ENCODE measurements at regions not wholly inside any gene's neighbourhood (a gene's known extent, or its start where the extent isn't known, plus 50 kb on each side); places are given as distances from the start of the nearest gene placed in this dataset.

GRCh38 chr10:52650873-52651272 lies 121.7 kb downstream of the MBL2 start:
- Histone ChIP-seq H3K4me3 (ENCODE audit: low read depth in 1 of 3, low read length in 3 of 3) (no peak overlapping the region), H3K27ac (ENCODE audit: low read depth in 1 of 3, low read length in 2 of 3) (no peak overlapping the region), H3K36me3 (ENCODE audit: control insufficient read depth in 3 of 3, insufficient read depth in 2 of 3, low read depth in 1 of 3, low read length in 3 of 3) (no peaks in the 10 kb centered on the region), H3K9me3 (ENCODE audit: control insufficient read depth in 2 of 2, insufficient read depth in 1 of 2, low read depth in 1 of 2, low read length in 1 of 2) (no peaks in the 10 kb centered on the region), H3K27me3 (ENCODE audit: control insufficient read depth in 3 of 3, insufficient read depth in 3 of 3, low read length in 3 of 3) (no peaks in the 10 kb centered on the region), H3K4me1 (ENCODE audit: control insufficient read depth in 3 of 3, insufficient read depth in 2 of 3, low read depth in 1 of 3, low read length in 2 of 3) (peaks cover 0 to 6% (median 0%) of the 10 kb centered on the region in 3 donors)
- WGBS, 3 donors = 77 to 92% (median 88%) methylated on average over 4 of the region's 4 CpGs
- no peak for DNase-seq
- no peak for FAIRE-seq

GRCh38 chr10:52651293-52651692 lies 121.3 kb downstream of the MBL2 start:
- Histone ChIP-seq H3K27ac (ENCODE audit: low read depth in 1 of 3, low read length in 2 of 3) (no peak overlapping the region), H3K36me3 (ENCODE audit: control insufficient read depth in 3 of 3, insufficient read depth in 2 of 3, low read depth in 1 of 3, low read length in 3 of 3) (no peaks in the 10 kb centered on the region), H3K27me3 (ENCODE audit: control insufficient read depth in 3 of 3, insufficient read depth in 3 of 3, low read length in 3 of 3) (no peaks in the 10 kb centered on the region), H3K9me3 (ENCODE audit: control insufficient read depth in 2 of 2, insufficient read depth in 1 of 2, low read depth in 1 of 2, low read length in 1 of 2) (no peaks in the 10 kb centered on the region), H3K4me3 (ENCODE audit: low read depth in 1 of 3, low read length in 3 of 3) (no peak overlapping the region), H3K4me1 (ENCODE audit: control insufficient read depth in 3 of 3, insufficient read depth in 2 of 3, low read depth in 1 of 3, low read length in 2 of 3) (peaks cover 0 to 6% (median 0%) of the 10 kb centered on the region in 3 donors)
- FAIRE-seq = no peak
- 29 to 43% (median 36%) methylated on average over 3 of the region's 3 CpGs for WGBS, 3 donors
- DNase-seq = peak in 1 of 2 donors; percentile 9

GRCh38 chr10:52652431-52653262 lies 119.9 kb downstream of the MBL2 start:
- Histone ChIP-seq H3K4me3 (ENCODE audit: low read depth in 1 of 3, low read length in 3 of 3) (no peak overlapping the region), H3K27me3 (ENCODE audit: control insufficient read depth in 3 of 3, insufficient read depth in 3 of 3, low read length in 3 of 3) (no peaks in the 10 kb centered on the region), H3K36me3 (ENCODE audit: control insufficient read depth in 3 of 3, insufficient read depth in 2 of 3, low read depth in 1 of 3, low read length in 3 of 3) (no peaks in the 10 kb centered on the region), H3K9me3 (ENCODE audit: control insufficient read depth in 2 of 2, insufficient read depth in 1 of 2, low read depth in 1 of 2, low read length in 1 of 2) (no peaks in the 10 kb centered on the region), H3K4me1 (ENCODE audit: control insufficient read depth in 3 of 3, insufficient read depth in 2 of 3, low read depth in 1 of 3, low read length in 2 of 3) (peaks cover 0 to 6% (median 0%) of the 10 kb centered on the region in 3 donors), H3K27ac (ENCODE audit: low read depth in 1 of 3, low read length in 2 of 3) (no peak overlapping the region)
- DNase-seq (no peak), FAIRE-seq (no peak)
- WGBS, 3 donors = 11 to 27% (median 12%) methylated on average over 7 of the region's 7 CpGs

- no peaks in the 10 kb centered on the region for H3K36me3 ChIP-seq (ENCODE audit: control insufficient read depth in 3 of 3, insufficient read depth in 2 of 3, low read depth in 1 of 3, low read length in 3 of 3)
- no peaks in the 10 kb centered on the region for H3K27me3 ChIP-seq (ENCODE audit: control insufficient read depth in 3 of 3, insufficient read depth in 3 of 3, low read length in 3 of 3)
- FAIRE-seq (no peak), DNase-seq (peak; percentile 17 to 18)
- 47 to 66% (median 56%) methylated on average over 5 of the region's 5 CpGs for WGBS, 3 donors
- H3K4me1 ChIP-seq (ENCODE audit: control insufficient read depth in 3 of 3, insufficient read depth in 2 of 3, low read depth in 1 of 3, low read length in 2 of 3) = peaks cover 0 to 6% (median 0%) of the 10 kb centered on the region in 3 donors
- H3K27ac ChIP-seq (ENCODE audit: low read depth in 1 of 3, low read length in 2 of 3) = no peak overlapping the region
- H3K4me3 ChIP-seq (ENCODE audit: low read depth in 1 of 3, low read length in 3 of 3) = no peak overlapping the region
- no peaks in the 10 kb centered on the region for H3K9me3 ChIP-seq (ENCODE audit: control insufficient read depth in 2 of 2, insufficient read depth in 1 of 2, low read depth in 1 of 2, low read length in 1 of 2)
Measured at GRCh38 chr10:52653263-52653909, 119.2 kb downstream of the MBL2 start.

GRCh38 chr10:52654201-52654600 lies 118.4 kb downstream of the MBL2 start:
- Histone ChIP-seq H3K27me3 (ENCODE audit: control insufficient read depth in 3 of 3, insufficient read depth in 3 of 3, low read length in 3 of 3) (no peaks in the 10 kb centered on the region), H3K4me3 (ENCODE audit: low read depth in 1 of 3, low read length in 3 of 3) (no peak overlapping the region), H3K36me3 (ENCODE audit: control insufficient read depth in 3 of 3, insufficient read depth in 2 of 3, low read depth in 1 of 3, low read length in 3 of 3) (no peaks in the 10 kb centered on the region), H3K9me3 (ENCODE audit: control insufficient read depth in 2 of 2, insufficient read depth in 1 of 2, low read depth in 1 of 2, low read length in 1 of 2) (no peaks in the 10 kb centered on the region), H3K27ac (ENCODE audit: low read depth in 1 of 3, low read length in 2 of 3) (no peak overlapping the region), H3K4me1 (ENCODE audit: control insufficient read depth in 3 of 3, insufficient read depth in 2 of 3, low read depth in 1 of 3, low read length in 2 of 3) (peaks cover 0 to 6% (median 0%) of the 10 kb centered on the region in 3 donors)
- FAIRE-seq (no peak), DNase-seq (no peak)
- 54 to 65% (median 59%) methylated on average over 2 of the region's 2 CpGs for WGBS, 3 donors

GRCh38 chr10:52658112-52658511 lies 114.5 kb downstream of the MBL2 start:
- no peak overlapping the region for H3K4me3 ChIP-seq (ENCODE audit: low read depth in 1 of 3, low read length in 3 of 3)
- H3K27me3 ChIP-seq (ENCODE audit: control insufficient read depth in 3 of 3, insufficient read depth in 3 of 3, low read length in 3 of 3) = no peaks in the 10 kb centered on the region
- 47 to 65% (median 53%) methylated on average over 3 of the region's 3 CpGs for WGBS, 3 donors
- FAIRE-seq = no peak
- H3K4me1 ChIP-seq (ENCODE audit: control insufficient read depth in 3 of 3, insufficient read depth in 2 of 3, low read depth in 1 of 3, low read length in 2 of 3) = peaks cover 0 to under 1% (median 0%) of the 10 kb centered on the region in 3 donors
- H3K36me3 ChIP-seq (ENCODE audit: control insufficient read depth in 3 of 3, insufficient read depth in 2 of 3, low read depth in 1 of 3, low read length in 3 of 3) = no peaks in the 10 kb centered on the region
- DNase-seq = no peak
- no peaks in the 10 kb centered on the region for H3K9me3 ChIP-seq (ENCODE audit: control insufficient read depth in 2 of 2, insufficient read depth in 1 of 2, low read depth in 1 of 2, low read length in 1 of 2)
- no peak overlapping the region for H3K27ac ChIP-seq (ENCODE audit: low read depth in 1 of 3, low read length in 2 of 3)

GRCh38 chr10:52659085-52659484 lies 113.5 kb downstream of the MBL2 start:
- DNase-seq (no peak), FAIRE-seq (no peak)
- Histone ChIP-seq H3K9me3 (ENCODE audit: control insufficient read depth in 2 of 2, insufficient read depth in 1 of 2, low read depth in 1 of 2, low read length in 1 of 2) (no peaks in the 10 kb centered on the region), H3K36me3 (ENCODE audit: control insufficient read depth in 3 of 3, insufficient read depth in 2 of 3, low read depth in 1 of 3, low read length in 3 of 3) (no peaks in the 10 kb centered on the region), H3K27ac (ENCODE audit: low read depth in 1 of 3, low read length in 2 of 3) (no peak overlapping the region), H3K4me3 (ENCODE audit: low read depth in 1 of 3, low read length in 3 of 3) (no peak overlapping the region), H3K4me1 (ENCODE audit: control insufficient read depth in 3 of 3, insufficient read depth in 2 of 3, low read depth in 1 of 3, low read length in 2 of 3) (no peaks in the 10 kb centered on the region), H3K27me3 (ENCODE audit: control insufficient read depth in 3 of 3, insufficient read depth in 3 of 3, low read length in 3 of 3) (no peaks in the 10 kb centered on the region)
- 14 to 64% (median 50%) methylated on average over 1 of the region's 1 CpG for WGBS, 3 donors

- 42 to 53% (median 51%) methylated on average over 1 of the region's 1 CpG for WGBS, 3 donors
- DNase-seq = no peak
Measured at GRCh38 chr10:52662256-52662655, 110.3 kb downstream of the MBL2 start.

More at GRCh38 chr10:52662256-52662655, 110.3 kb downstream of the MBL2 start:
- Histone ChIP-seq H3K4me1 (ENCODE audit: control insufficient read depth in 3 of 3, insufficient read depth in 2 of 3, low read depth in 1 of 3, low read length in 2 of 3) (no peaks in the 10 kb centered on the region), H3K4me3 (ENCODE audit: low read depth in 1 of 3, low read length in 3 of 3) (no peak overlapping the region), H3K27ac (ENCODE audit: low read depth in 1 of 3, low read length in 2 of 3) (no peak overlapping the region), H3K27me3 (ENCODE audit: control insufficient read depth in 3 of 3, insufficient read depth in 3 of 3, low read length in 3 of 3) (no peaks in the 10 kb centered on the region), H3K36me3 (ENCODE audit: control insufficient read depth in 3 of 3, insufficient read depth in 2 of 3, low read depth in 1 of 3, low read length in 3 of 3) (no peaks in the 10 kb centered on the region), H3K9me3 (ENCODE audit: control insufficient read depth in 2 of 2, insufficient read depth in 1 of 2, low read depth in 1 of 2, low read length in 1 of 2) (peaks cover 0 to 4% of the 10 kb centered on the region in 2 donors)
- FAIRE-seq = no peak
